Stimulated activated CD8-positive, alpha-beta memory T cell treated with anti-CD3 and anti-CD28 coated beads, Interleukin-15, amount 100 ng/mL, for 24 hours (primary cell): ENCODE measurements at regions not wholly inside any gene's neighbourhood (a gene's known extent, or its start where the extent isn't known, plus 50 kb on each side); places are given as distances from the start of the nearest gene placed in this dataset.

Experiments used
- DNase-seq: peaks from one replicate; pipeline ENCODE4 v3.0.0-alpha.2; 2020; ENCODE audit warnings: low read depth

DNA sequence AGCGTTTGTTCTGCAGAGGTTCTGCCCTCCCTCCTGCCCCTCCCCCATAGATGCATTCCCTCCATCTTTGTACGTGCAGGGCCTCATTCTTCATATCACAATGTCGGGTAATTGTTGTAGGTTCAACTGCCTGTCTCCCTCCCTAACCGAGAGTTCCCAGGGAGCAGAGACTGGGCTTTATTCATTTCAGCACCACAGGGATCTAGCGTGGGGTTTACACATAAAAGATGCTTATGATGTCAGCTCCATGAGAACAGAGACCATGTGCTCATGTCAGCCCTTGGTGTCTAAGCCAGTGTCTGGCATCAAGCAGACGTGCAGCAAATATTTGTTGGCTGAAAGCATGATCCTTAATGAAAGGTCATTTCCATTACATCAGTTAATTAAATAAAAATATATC is 298.9 kb upstream of the TRIB2 start:
- DNase-seq = no peak

DNA sequence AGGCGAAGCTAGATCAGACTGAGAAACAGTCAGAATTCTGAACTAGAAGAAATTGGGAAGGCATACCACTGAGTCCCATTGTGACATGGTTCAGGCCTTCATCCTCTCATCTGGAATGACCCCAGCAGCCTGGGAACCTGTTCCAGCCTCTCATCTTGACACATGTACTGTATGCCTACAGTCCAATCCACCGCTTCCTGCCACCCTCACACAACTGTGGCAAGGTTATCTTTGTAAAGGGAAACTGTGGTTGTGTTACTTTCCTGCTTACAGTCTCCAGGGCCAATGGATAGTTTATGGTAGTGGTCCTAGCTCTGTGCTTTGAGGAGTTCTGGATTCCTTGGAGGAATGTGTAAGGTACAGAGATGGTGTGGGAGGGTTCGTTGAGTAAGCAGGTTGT is 296.9 kb upstream of the TRIB2 start:
- no peak for DNase-seq

DNA sequence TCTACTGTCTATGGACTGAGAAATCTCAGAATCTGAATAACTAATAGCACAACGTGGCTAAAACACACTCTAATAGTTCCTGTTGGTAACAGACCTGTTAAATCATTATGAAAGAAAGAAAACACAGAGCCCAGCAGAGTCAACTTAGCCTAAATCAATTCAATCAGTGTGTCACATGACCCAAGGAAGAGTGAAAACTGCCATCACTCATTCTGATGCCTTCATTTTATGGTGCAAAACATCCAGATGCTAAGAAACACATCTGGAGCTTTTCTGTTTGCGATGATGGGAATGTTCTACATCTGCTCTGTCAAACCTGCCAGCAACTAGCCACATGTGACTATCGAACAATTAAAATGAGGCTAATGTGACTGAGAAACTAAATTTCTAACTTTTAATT is 295.7 kb upstream of the TRIB2 start:
- DNase-seq = no peak

DNA sequence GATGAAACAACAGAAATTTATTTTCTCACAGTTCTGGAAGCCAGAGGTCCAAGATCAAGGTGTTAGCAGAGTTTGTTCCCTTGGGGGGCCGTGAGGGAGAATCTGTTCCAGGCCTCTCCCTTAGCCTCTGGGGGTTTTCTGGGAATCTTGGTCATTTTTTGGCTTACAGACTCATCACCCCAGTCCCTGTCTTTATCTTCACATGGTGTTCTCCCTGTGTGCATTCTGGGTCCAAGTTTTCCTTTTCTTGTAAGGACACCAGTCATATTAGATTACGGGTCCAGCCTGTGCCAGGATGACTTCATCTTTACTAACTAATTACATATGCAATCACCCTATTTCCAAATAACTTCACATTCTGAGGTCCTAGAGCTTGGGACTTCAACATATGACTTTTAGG is 292.5 kb upstream of the TRIB2 start:
- no peak for DNase-seq

DNA sequence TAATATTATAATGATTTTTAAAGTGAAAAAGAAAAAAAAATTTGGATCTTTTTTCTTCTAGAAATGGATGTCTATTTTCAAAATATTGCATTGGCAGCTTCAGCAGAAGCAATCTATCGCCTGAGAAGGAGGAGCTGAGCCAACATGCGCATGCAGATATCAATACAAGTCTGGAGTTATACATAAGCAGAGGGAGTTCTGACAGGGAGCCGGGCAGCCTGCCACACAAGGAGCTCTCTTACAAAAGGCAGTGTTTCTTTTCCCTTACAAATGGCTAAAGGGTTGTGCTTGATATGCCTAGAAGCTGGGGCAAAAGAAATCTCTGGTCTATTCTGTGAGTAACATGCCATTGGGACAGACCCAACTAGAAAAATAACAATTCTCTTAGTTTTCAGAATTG is 291.9 kb upstream of the TRIB2 start:
- no peak for DNase-seq

DNA sequence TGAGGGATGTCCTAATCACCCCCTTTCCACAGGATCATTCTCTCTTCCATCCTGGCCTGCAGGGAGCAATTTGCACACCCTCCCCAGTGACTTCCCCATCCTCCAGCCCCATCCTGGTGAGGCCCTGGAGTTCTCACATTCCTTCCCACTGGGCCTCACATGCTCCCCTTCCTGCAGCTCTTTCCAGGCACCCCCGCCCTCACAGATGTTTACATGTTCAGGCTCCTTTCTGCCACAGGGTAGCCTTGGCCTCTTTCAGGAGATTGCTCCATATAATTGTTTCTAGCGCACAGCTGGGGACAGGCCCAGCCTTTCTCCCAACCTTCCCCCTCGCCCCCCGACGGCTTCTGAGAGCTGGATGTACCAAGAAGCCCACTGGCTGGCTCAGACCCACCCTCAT is 288.4 kb upstream of the TRIB2 start:
- DNase-seq = no peak

DNA sequence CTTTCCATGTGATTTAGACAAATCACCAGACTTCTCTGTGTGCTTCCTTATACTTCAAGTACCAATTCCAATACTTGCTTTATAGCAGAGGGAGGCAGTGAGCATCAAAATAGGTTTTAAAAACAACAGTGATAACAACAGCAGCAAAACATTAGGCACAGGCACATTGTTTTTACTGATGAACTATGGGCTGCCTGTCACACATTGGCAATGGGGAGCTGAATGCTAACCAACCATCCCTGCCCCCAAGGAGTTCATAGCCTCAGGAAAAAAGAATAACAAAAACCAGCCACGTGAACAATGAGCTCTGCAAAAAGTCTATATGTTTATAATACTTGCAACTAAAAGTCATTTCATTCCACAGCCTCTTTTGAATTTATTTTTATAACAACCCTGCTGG is 287.9 kb upstream of the TRIB2 start:
- DNase-seq = no peak

GRCh38 chr2:12429779-12430406 is 286.8 kb upstream of the TRIB2 start:
- no peak for DNase-seq

DNA sequence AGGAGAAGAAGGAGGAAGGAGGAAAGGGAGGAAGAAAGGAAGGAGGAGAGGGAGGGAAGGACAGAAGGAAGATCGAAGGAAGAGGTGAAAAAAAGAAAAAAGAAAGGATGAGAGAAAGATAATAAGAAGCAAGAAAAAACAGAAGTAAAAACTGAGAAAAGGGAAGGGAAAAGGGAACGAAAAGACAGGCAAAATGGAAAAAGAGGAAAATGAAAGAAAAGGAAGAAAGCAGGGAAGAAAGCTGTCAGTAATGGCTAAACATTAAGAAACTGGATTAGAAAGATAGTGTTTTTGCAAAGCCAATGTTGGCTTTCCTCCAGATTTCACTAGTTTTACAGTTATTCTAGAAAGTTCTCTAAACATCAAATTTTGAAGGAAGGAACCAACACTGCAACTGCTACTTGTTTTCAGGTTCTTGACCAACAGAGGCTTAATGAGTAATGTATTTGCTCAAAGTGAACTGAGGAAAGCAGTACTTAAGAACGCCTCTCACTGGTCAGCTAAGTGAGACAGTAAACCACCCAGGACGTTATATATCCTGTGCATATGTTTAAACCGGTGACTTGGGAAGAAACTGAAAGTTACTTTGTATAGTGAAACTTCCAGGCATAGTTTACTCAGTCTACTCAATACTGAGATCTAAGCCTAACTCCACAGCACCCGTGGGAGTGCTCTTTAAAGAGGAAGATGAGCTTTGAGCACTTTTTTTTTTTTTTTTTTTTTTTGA is 286.2 kb upstream of the TRIB2 start:
- no peak for DNase-seq

- DNase-seq = no peak
Measured at GRCh38 chr2:12432985-12433625, 283.6 kb upstream of the TRIB2 start.

DNA sequence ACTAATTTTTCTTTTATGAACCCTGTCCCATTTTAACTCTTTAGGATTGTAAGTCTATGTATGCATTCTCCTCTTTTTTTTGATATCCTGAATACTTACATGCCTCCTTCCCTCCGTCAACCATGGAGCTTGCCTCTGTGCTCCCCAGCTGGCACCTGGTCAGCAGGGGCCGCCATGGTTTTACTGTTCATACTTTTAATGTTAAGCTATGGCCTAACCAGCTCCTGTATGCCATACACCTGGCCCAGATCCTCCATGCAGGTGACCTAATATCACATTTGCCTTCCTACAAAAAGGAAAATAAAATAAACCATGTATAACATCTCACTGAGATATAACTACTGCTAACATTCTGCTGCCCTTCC is 283.1 kb upstream of the TRIB2 start:
- DNase-seq = no peak

DNA sequence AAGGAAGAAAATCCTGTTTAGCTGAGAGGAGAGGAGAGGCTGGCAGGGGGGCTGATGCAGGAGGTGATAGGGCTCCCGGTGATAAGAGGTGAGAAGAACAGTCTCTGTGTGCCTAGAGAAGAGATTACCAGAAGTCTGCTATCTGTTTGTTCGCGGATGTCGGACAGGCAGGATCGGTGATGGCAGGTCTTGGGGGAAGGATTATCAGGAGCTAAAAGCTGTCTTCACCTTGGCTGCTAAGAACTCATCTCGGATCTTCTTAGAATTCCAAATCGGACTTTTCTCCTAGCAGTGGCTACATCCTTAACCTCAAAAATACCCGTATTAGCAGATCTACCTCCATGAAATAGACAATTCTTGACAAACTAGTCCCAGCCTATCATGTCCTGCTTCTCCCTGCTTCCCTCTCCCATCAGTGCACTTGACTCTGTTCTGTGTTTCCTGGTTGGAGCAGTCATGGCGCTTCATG is 282.1 kb upstream of the TRIB2 start:
- no peak for DNase-seq

GRCh38 chr2:12435430-12436222 is 281.1 kb upstream of the TRIB2 start:
- DNase-seq = no peak

GRCh38 chr2:12436483-12436882 is 280.3 kb upstream of the TRIB2 start:
- DNase-seq = no peak

DNA sequence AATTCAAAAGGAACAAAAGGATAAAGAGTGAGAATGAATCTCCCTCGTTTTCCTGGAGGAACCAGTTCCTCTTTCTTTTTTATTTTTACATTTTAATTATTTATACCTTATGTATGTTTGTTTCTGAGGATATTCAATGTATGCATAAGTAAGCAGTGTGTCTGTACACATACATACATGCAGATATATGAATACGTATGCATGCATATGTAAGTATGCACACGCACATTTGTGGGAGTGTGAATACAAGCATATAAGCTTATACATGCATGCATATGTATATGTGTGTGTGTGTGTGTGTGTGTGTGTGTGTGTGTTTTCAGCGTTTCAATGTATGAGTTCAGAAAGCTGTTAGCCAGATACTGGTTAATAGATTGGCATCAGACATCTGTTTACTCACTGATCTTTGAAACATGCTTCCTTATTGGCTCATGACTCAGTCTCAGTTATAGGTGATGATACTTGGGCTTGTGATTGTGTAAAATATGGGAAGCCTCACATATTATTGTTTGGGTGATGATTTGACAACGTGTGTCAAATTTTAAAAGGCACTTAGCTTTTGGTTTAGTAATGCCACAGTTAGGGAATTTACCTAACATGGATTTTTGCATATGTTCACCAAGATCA is 279.7 kb upstream of the TRIB2 start:
- DNase-seq = no peak

GRCh38 chr2:12440731-12441130 is 276.0 kb upstream of the TRIB2 start:
- DNase-seq = no peak

DNA sequence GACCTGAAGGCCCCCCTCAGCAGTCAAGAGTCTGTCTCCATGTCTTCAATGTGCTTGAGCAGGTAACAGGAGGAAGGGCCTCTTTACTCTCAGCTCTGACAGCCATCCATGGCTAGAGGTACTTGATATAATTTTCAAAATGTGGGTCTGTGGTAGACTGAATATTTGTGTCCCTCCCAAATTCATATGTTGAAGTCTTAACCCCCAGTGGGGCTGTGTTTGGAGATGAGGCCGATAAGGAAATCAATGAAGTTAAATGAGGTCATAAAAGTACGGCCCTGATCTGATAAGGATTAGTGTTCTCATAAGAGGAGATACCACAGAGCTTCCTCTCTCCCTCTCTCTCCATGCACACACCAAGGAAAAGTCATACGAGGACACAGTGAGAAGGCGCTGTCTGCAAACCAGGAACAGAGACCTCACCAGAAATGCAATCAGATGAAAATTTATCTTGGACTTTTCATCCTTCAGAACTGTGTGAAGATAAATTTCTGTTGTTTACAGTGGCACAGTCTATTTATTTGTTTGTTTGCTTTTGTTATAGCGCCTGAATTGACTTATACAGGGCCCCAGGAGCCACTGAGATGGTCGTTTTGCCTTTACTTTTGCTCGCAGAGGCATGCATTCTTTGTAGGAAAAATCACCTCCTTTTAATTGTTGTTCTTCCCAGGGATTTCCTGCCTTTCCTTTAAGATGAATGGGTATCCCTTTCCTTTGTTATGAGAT is 274.8 kb upstream of the TRIB2 start:
- DNase-seq = no peak

- no peak for DNase-seq
Measured at GRCh38 chr2:12442476-12442847, 274.3 kb upstream of the TRIB2 start.

DNA sequence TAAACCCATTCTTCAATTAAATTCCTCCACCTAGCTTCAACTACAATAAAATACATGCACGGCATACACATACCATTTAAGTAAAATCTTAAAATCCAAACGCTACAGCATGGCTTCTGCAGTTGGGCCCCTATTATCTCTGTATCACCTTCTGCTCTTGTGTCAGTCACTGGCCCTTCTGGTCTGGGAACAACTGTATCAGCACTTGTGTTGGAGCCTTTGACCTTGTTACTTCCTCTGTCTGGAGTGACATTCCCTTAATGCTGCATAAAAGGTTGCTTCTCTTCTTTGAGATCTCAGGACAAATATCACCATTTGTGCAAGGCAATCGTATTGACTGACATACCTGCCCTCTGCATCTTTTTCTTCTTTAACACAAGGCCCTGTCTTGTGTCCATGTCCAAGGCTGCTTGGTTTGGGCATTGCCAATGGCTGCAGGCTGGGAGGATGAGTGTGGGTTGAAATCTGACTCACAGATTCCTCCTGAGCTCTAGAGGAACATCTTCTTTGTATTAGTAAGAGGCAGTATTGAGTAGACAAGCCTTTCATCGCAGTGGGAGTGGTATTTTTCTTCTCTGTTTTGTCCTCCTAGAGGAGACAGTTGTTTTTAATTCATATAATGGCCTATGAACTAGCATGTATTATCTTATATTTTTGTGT is 267.8 kb upstream of the TRIB2 start:
- DNase-seq = no peak

- DNase-seq = no peak
Measured at GRCh38 chr2:12451726-12452125, 265.0 kb upstream of the TRIB2 start.

DNA sequence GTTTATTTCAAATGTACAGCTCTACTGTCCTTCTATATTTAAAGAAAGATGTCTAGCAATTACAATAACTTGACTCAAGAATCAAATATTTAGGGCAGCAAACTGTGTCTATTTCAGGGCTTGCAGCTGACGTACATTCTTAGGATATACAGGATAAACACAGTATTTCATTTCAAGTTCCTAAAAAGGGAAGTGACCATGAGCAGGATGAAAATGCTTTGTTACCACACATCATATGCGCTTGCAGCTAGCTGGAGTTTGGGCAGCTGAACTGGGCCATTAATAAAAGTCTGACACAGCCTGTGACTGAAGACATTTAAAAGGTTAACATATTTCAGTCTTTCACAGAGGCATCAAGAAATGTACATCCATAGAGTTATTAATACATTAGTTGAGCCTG is 264.6 kb upstream of the TRIB2 start:
- DNase-seq = no peak
